GM21737 (cell line): ENCODE measurements at regions not wholly inside any gene's neighbourhood (a gene's known extent, or its start where the extent isn't known, plus 50 kb on each side); places are given as distances from the start of the nearest gene placed in this dataset.
A peak's percentile ranks its signal among the peaks of the same experiment; 100 is the strongest.
"Not testable (repeated sequence)": the region's sequence is repeated elsewhere in the genome, so short reads cannot be mapped to it uniquely, and the experiment has no call there.

ENCODE experiments used
- ATAC-seq: cut with Tn5 transposase; IDR thresholded peaks from one replicate; pipeline ENCODE4 v1.9.1; 2021; ENCODE audit warnings: mild to moderate bottlenecking, moderate library complexity; ENCODE audit not compliant: unreplicated experiment

GRCh38 chr13:31385540-31385939 lies 185.8 kb downstream of the B3GLCT start:
- ATAC-seq: no peak

GRCh38 chr13:31394506-31394905 lies 194.7 kb downstream of the B3GLCT start:
- ATAC-seq: no peak

GRCh38 chr13:31395090-31395489 lies 195.3 kb downstream of the B3GLCT start:
- ATAC-seq: no peak

GRCh38 chr13:31399690-31400089 lies 199.9 kb downstream of the B3GLCT start:
- no peak for ATAC-seq

DNA sequence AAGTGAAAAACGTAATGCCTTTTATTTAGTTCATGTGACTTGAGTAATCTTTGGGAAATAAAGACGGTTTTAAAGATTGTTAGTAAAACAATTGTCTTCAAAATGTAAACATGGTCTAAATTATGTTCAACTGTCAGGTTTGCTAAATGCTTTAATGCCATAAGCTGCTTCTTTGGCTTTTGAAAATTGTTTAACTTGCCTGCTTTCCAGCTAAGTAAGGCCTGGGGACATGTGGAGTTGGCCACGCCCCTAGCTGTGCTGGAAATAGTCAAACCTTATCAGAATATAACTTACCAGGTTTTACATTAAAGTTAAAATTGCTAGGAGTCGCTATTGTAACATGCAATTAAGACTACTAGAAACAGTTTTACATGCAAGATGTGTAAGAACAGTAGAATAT lies 203.9 kb downstream of the B3GLCT start:
- ATAC-seq: not testable (repeated sequence)

DNA sequence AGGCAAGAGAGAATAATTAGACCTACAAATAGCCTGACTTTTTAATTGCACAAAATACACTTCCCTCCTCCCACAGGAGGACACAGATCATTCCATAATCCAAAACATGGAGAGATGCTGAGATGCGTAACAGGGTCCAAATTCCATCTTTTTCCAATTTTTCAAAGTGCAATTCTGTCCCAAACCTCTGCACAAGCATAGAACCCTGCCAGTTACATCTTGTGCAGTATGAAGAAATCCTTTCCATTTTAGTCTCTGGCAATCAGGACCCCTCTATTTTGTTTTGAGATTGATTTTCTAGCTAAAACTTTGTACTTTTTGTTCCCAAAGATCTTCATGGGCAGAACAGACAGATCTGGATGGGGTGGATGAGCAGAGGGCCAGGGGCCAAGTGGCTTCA lies 209.2 kb downstream of the B3GLCT start:
- no peak for ATAC-seq

- ATAC-seq: no peak
These were observed 210.0 kb downstream of the B3GLCT start for GRCh38 chr13:31409678-31410356.

DNA sequence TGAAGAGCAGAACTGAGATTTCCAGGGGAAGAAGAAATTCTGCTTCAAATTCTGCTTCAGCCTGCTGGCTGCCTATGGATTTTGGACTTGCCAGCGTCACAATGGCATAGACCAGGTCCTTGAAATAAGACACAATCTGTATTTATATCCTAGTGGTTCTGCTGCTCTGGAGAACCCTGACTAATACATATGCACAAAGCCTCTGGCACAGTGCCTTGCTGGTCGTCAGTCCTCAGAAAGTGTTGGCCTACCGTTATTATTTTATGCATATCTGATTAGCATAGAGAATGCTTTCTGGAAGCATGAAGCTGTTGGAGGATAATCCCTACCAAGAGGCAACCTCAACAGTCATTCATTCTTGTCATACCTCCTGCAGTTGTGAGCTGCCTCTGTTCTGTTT lies 213.7 kb downstream of the B3GLCT start:
- no peak for ATAC-seq

DNA sequence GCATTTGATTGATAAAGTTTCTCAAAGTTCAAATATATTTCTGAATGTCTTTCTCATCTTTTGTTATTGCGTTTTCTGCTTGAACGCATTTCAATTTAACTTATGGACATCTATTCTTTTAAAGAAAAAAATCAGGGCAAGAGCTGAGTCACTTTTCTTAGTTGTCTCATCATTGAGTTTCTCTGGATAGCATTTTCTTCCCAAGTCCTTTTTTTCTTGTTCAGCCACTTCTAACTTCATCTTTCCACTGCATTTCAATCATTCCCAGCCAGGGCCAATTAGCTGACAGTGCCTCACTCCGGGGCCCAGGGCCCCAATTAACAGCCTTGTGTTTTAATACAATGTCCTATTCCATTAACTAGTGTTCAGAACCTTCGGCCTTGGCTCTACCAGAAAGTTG lies 216.3 kb downstream of the B3GLCT start:
- no peak for ATAC-seq

- ATAC-seq: no peak
These were observed 218.4 kb downstream of the B3GLCT start for GRCh38 chr13:31418186-31418585.

DNA sequence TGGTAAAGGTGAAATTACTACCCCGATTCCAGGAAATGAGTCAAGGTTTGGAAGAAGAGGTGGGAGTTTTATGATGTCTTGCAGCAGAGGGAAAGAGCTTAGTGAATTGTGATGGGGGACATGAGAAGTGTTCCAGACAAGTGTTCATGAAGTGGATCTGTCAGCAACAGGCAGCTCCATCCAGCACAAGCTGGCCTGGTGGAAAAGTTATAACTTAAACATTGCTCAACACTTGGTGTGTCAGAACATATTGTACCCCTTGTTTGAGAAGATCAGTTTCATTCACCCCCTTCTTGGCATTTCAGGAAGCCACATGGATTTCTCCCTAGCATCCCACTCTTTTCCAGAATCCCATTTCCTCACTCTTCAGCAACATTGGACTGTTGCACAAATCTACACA lies 222.0 kb downstream of the B3GLCT start:
- ATAC-seq: no peak

- peak; percentile 100 for ATAC-seq
These were observed 224.5 kb downstream of the B3GLCT start for GRCh38 chr13:31424130-31424729.

DNA sequence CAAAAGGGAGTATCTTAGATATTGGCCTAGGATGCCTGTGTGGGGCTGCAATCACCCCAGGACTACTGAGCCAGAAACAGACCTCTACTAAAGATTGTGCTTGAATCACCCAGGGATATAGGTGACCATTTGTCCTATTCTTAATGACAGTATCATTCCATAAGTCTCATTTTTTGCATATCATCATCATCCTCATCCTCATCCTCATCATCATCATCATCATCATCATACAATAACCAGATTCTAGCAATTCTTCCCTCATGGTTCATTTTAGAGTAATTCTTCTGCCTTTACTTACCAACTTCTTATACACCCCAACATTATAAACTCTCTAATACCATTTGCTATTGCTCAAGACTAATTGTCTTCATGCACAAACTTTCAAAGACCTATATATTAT lies 226.6 kb downstream of the B3GLCT start:
- ATAC-seq: no peak

- ATAC-seq: no peak
These were observed 227.7 kb downstream of the B3GLCT start for GRCh38 chr13:31427151-31428100.

DNA sequence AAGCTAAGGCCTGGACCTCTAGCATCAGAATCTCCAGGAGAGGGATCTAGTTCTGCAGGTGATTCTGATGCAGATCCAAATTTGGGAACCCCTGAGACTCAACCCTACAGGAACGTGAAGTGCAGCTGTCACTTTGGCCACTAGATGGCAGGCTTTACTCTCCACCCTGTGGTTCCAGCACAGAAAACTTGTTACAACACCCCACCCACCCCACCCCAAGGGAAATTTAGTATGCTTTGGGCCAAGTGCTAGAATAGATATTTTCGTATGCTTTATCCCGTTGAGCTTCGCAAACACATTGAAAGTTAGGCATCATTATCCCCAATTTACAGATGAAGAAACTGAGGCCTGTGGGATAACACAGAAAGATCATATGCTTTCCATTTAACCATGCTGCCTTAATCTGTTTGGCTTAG lies 232.0 kb downstream of the B3GLCT start:
- no peak for ATAC-seq

DNA sequence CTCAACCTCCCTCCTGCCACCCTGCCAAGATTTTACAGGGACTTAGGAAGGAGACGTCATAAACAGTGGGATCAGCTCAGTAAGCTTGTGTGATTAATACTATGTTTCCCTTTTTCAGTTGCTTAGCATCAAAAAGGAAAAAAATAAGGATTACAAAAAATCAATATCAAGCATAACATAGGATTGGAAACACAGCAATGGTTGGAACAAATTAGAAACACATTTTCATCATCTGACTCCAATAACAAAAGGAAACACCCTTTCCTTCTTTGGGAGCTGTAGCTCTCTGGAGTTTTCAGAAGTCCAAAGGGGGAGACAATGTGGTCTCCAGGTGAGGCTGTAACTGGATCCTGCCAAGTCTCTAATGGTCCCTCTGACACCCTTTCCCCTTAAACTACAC lies 233.4 kb downstream of the B3GLCT start:
- ATAC-seq: no peak

DNA sequence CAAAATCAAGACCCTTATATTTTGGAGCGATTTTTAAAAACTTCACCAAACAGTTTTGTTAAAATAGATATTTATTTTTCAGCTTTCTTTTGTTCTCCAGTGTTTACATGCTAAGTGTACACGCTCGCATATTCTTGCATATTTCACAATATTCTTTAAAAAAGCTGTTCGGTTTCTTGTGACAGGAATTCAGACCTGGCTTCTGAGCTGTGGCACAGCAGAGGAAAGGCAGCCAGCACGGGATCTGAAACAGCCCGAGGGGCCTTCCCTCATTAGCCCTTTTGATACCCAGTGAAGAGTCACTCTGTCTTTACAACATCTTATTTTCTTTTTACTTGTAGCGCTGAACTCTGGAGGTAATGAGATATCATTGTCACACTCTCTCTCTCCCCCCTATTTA lies 234.0 kb downstream of the B3GLCT start:
- no peak for ATAC-seq

- no peak for ATAC-seq
These were observed 234.8 kb downstream of the B3GLCT start for GRCh38 chr13:31434613-31435012.

DNA sequence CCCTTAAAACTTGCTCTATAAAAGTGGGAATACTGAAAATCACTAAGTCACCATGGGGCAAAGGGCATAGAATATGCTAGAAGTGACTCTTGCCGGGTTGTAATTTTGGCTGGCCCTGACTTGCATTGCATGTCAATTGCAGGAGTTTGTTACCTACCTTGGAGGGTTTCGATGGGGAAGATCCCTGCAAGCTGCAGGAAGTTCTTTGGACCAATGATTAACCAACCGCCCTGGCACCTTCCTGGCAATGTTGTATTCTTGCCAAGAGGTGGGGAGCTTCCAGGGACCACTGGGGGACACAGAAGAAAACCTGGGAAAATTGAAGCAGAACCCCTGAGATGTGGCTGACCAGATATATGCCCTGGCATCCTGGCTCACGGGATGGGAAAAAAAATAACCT lies 235.8 kb downstream of the B3GLCT start:
- no peak for ATAC-seq

DNA sequence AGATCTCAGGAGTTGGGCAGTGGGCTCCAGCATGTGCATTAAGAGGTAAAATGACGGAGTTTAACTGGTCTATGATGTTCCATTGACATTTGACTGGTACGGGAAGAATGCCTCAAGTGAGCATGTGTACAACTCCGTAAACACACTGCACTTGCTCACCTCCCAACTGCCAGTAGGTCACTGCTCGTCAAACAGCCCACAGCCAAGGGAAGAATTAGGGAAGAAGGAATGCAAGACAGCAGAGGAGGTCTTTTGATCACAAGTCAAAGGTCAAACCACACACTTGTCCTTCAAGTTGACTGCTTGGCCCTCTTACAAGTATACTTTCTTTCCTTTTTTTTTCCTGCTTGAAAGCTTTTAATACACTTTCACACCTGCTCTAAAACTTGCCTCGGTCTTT lies 236.7 kb downstream of the B3GLCT start:
- ATAC-seq: no peak

- no peak for ATAC-seq
These were observed 238.2 kb downstream of the B3GLCT start for GRCh38 chr13:31437975-31438374.

GRCh38 chr13:31440132-31440531 lies 240.4 kb downstream of the B3GLCT start:
- ATAC-seq: no peak
